ENCODE measurements at regions not wholly inside any gene's neighbourhood (a gene's known extent, or its start where the extent isn't known, plus 50 kb on each side); places are given as distances from the start of the nearest gene placed in this dataset.

- TF ChIP-seq, protein P1, sequence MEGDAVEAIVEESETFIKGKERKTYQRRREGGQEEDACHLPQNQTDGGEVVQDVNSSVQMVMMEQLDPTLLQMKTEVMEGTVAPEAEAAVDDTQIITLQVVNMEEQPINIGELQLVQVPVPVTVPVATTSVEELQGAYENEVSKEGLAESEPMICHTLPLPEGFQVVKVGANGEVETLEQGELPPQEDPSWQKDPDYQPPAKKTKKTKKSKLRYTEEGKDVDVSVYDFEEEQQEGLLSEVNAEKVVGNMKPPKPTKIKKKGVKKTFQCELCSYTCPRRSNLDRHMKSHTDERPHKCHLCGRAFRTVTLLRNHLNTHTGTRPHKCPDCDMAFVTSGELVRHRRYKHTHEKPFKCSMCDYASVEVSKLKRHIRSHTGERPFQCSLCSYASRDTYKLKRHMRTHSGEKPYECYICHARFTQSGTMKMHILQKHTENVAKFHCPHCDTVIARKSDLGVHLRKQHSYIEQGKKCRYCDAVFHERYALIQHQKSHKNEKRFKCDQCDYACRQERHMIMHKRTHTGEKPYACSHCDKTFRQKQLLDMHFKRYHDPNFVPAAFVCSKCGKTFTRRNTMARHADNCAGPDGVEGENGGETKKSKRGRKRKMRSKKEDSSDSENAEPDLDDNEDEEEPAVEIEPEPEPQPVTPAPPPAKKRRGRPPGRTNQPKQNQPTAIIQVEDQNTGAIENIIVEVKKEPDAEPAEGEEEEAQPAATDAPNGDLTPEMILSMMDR (IDR thresholded peaks at IDR 0.05; ENCODE audit: poor library complexity): no peak
- no peak for TF ChIP-seq EZH2phosphoT487 (IDR thresholded peaks at IDR 0.05; ENCODE audit: low read depth, severe bottlenecking, unreplicated experiment)
Observed at GRCh38 chr11:15735706-15736105, 620.6 kb downstream of the SOX6 start.
